Ecto neural progenitor cell (in vitro differentiated cells): ENCODE measurements at regions not wholly inside any gene's neighbourhood (a gene's known extent, or its start where the extent isn't known, plus 50 kb on each side); places are given as distances from the start of the nearest gene placed in this dataset.
"Not testable (repeated sequence)": the region's sequence is repeated elsewhere in the genome, so short reads cannot be mapped to it uniquely, and the experiment has no call there.

ENCODE experiments used
- DNase-seq: peaks from one replicate; pipeline ENCODE4 v3.0.0-alpha.2; 2018; ENCODE audit warnings: low spot score

- no peak for DNase-seq
These were observed 347.7 kb upstream of the ARPP21 start for GRCh38 chr3:35291471-35292236.

GRCh38 chr3:35292568-35292967 is 346.8 kb upstream of the ARPP21 start:
- DNase-seq = no peak

GRCh38 chr3:35295906-35296305 is 343.4 kb upstream of the ARPP21 start:
- no peak for DNase-seq

- DNase-seq = no peak
These were observed 342.8 kb upstream of the ARPP21 start for GRCh38 chr3:35296533-35296932.

- not testable (repeated sequence) for DNase-seq
These were observed 342.4 kb upstream of the ARPP21 start for GRCh38 chr3:35296944-35297343.

- no peak for DNase-seq
These were observed 333.9 kb upstream of the ARPP21 start for GRCh38 chr3:35305406-35305805.

- DNase-seq = no peak
These were observed 332.0 kb upstream of the ARPP21 start for GRCh38 chr3:35307296-35307695.

- DNase-seq = not testable (repeated sequence)
These were observed 322.5 kb upstream of the ARPP21 start for GRCh38 chr3:35316841-35317240.

GRCh38 chr3:35320646-35321407 is 318.5 kb upstream of the ARPP21 start:
- no peak for DNase-seq

GRCh38 chr3:35322070-35322469 is 317.3 kb upstream of the ARPP21 start:
- DNase-seq = no peak

GRCh38 chr3:35335703-35336102 is 303.6 kb upstream of the ARPP21 start:
- no peak for DNase-seq

- DNase-seq = no peak
These were observed 302.7 kb upstream of the ARPP21 start for GRCh38 chr3:35336601-35337000.

GRCh38 chr3:35338186-35338585 is 301.1 kb upstream of the ARPP21 start:
- no peak for DNase-seq

GRCh38 chr3:35380196-35380595 is 259.1 kb upstream of the ARPP21 start:
- no peak for DNase-seq

GRCh38 chr3:35383216-35383615 is 256.1 kb upstream of the ARPP21 start:
- DNase-seq = no peak

GRCh38 chr3:35383719-35384555 is 255.4 kb upstream of the ARPP21 start:
- DNase-seq = no peak

GRCh38 chr3:35385271-35385670 is 254.1 kb upstream of the ARPP21 start:
- no peak for DNase-seq

GRCh38 chr3:35389907-35390306 is 249.4 kb upstream of the ARPP21 start:
- DNase-seq = no peak

GRCh38 chr3:35392187-35392586 is 247.1 kb upstream of the ARPP21 start:
- no peak for DNase-seq

- no peak for DNase-seq
These were observed 245.2 kb upstream of the ARPP21 start for GRCh38 chr3:35393901-35394799.

GRCh38 chr3:35394905-35395304 is 244.4 kb upstream of the ARPP21 start:
- no peak for DNase-seq

- DNase-seq = no peak
These were observed 237.7 kb upstream of the ARPP21 start for GRCh38 chr3:35401671-35402070.
